Right lobe of liver (tissue), 4 donors: ENCODE measurements at regions not wholly inside any gene's neighbourhood (a gene's known extent, or its start where the extent isn't known, plus 50 kb on each side); places are given as distances from the start of the nearest gene placed in this dataset.

ENCODE experiments used
- CTCF ChIP-seq, 4 donors: fragments of 200-600 bp in 3 of 4; fragments of 450-650 bp in 1 of 4; IDR thresholded peaks; one replicate each; pipeline versions ENCODE4 v1.5.1 to v1.8.0; 2016 to 2022; ENCODE audit warnings: antibody characterized with exemption in 4 of 4, mild to moderate bottlenecking in 2 of 4
- POLR2A ChIP-seq: fragments of 450-650 bp; IDR thresholded peaks from one replicate; pipeline ENCODE4 v1.6.1; 2017; ENCODE audit warnings: antibody characterized with exemption, mild to moderate bottlenecking
- donor health status: DM: no; HTN: no; CAD: no.
- donor health status: DM: no; HTN: no; CAD: no.
- donor health status: DM: no; HTN: yes; CAD: no.

GRCh38 chr4:101670370-101670769 lies 120.2 kb upstream of the BANK1 start:
- TF ChIP-seq CTCF (IDR thresholded peaks at IDR 0.05) = no peak
- no peak for TF ChIP-seq POLR2A
